ENCODE measurements at regions not wholly inside any gene's neighbourhood (a gene's known extent, or its start where the extent isn't known, plus 50 kb on each side); places are given as distances from the start of the nearest gene placed in this dataset.

DNA sequence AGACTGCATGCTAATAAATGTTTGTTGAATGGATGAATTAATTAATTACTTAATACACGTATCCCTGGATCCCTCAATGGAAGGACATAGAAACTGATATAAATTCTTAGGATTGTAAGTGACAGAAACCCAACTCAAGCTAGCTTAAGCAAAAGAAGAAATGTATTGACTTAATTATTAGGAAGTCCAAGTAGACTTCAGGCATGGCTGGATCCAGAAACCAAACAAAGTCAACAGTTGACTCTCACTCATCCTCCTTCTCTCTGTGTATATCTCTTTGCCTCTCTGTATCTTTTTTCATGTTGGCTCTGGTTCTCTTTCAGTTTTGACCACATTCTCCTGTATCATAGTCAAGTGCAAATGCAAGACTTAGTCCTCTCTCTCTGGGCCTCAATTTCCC is 82.0 kb upstream of the CTNNBL1 start:
- TF ChIP-seq EZH2 (IDR thresholded peaks at IDR 0.05; ENCODE audit: borderline replicate concordance, insufficient read depth, low read depth, low read length, poor library complexity, severe bottlenecking), result no peak
- TF ChIP-seq, protein P1, sequence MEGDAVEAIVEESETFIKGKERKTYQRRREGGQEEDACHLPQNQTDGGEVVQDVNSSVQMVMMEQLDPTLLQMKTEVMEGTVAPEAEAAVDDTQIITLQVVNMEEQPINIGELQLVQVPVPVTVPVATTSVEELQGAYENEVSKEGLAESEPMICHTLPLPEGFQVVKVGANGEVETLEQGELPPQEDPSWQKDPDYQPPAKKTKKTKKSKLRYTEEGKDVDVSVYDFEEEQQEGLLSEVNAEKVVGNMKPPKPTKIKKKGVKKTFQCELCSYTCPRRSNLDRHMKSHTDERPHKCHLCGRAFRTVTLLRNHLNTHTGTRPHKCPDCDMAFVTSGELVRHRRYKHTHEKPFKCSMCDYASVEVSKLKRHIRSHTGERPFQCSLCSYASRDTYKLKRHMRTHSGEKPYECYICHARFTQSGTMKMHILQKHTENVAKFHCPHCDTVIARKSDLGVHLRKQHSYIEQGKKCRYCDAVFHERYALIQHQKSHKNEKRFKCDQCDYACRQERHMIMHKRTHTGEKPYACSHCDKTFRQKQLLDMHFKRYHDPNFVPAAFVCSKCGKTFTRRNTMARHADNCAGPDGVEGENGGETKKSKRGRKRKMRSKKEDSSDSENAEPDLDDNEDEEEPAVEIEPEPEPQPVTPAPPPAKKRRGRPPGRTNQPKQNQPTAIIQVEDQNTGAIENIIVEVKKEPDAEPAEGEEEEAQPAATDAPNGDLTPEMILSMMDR (IDR thresholded peaks at IDR 0.05), result no peak

Measured in B cell (primary cell).